ENCODE measurements at regions not wholly inside any gene's neighbourhood (a gene's known extent, or its start where the extent isn't known, plus 50 kb on each side); places are given as distances from the start of the nearest gene placed in this dataset.

- CTCF ChIA-PET, result interaction anchor here (1.0 kb wide), 1 partner anchor 440 kb away, joined by 3 read pairs; no protein-coding TSS in a partner anchor
- H3K27me3 Mint-ChIP-seq (ENCODE audit: low read depth), result peaks cover 44% of the 10 kb centered on the region
- no peak for DNase-seq
- intact Hi-C loops (cut with micrococcal nuclease), result no loop called here
- no peak overlapping the region for H3K27ac Mint-ChIP-seq
- no peak overlapping the region for H3K4me3 Mint-ChIP-seq
- no peaks in the 10 kb centered on the region for H3K36me3 Mint-ChIP-seq (ENCODE audit: low read depth)
- peaks cover 3% of the 10 kb centered on the region for H3K4me1 Mint-ChIP-seq (ENCODE audit: low read depth)
- H3K9me3 Mint-ChIP-seq, result no peaks in the 10 kb centered on the region
Observed at GRCh38 chr6:125534430-125535263, 214.8 kb upstream of the HEY2 start.

- peaks cover 3% of the 10 kb centered on the region for H3K4me1 Mint-ChIP-seq (ENCODE audit: low read depth)
- H3K27me3 Mint-ChIP-seq (ENCODE audit: low read depth), result peaks cover 36% of the 10 kb centered on the region
- intact Hi-C loops (cut with micrococcal nuclease), result no loop called here
- no peak overlapping the region for H3K27ac Mint-ChIP-seq
- no peaks in the 10 kb centered on the region for H3K9me3 Mint-ChIP-seq
- DNase-seq, result no peak
- H3K36me3 Mint-ChIP-seq (ENCODE audit: low read depth), result no peaks in the 10 kb centered on the region
- H3K4me3 Mint-ChIP-seq, result no peak overlapping the region
- CTCF ChIA-PET, result interaction anchor here (1.2 kb wide), 1 partner anchor 13 kb away, joined by 3 read pairs; no protein-coding TSS in a partner anchor
Observed at GRCh38 chr6:125537090-125537489, 212.3 kb upstream of the HEY2 start.

- Mint-ChIP-seq H3K36me3 (ENCODE audit: low read depth) (no peaks in the 10 kb centered on the region), H3K27me3 (ENCODE audit: low read depth) (peaks cover 23% of the 10 kb centered on the region), H3K4me3 (no peak overlapping the region), H3K9me3 (no peaks in the 10 kb centered on the region), H3K4me1 (ENCODE audit: low read depth) (no peaks in the 10 kb centered on the region), H3K27ac (no peak overlapping the region)
- intact Hi-C loops (cut with micrococcal nuclease), result no loop called here
- no peak for DNase-seq
- CTCF ChIA-PET, result no interaction called here
Observed at GRCh38 chr6:125539892-125540291, 209.5 kb upstream of the HEY2 start.

GRCh38 chr6:125544819-125545218 is 204.6 kb upstream of the HEY2 start:
- H3K27me3 Mint-ChIP-seq (ENCODE audit: low read depth), result peaks cover 5% of the 10 kb centered on the region
- no peaks in the 10 kb centered on the region for H3K9me3 Mint-ChIP-seq
- intact Hi-C loops (cut with micrococcal nuclease), result no loop called here
- no peaks in the 10 kb centered on the region for H3K36me3 Mint-ChIP-seq (ENCODE audit: low read depth)
- H3K4me3 Mint-ChIP-seq, result no peak overlapping the region
- no peak overlapping the region for H3K27ac Mint-ChIP-seq
- no peaks in the 10 kb centered on the region for H3K4me1 Mint-ChIP-seq (ENCODE audit: low read depth)
- CTCF ChIA-PET, result no interaction called here
- DNase-seq, result no peak

GRCh38 chr6:125546841-125547251 is 202.6 kb upstream of the HEY2 start:
- DNase-seq, result no peak
- intact Hi-C loops (cut with micrococcal nuclease), result no loop called here
- Mint-ChIP-seq H3K27me3 (ENCODE audit: low read depth) (peaks cover 8% of the 10 kb centered on the region), H3K27ac (no peak overlapping the region), H3K4me1 (ENCODE audit: low read depth) (no peaks in the 10 kb centered on the region), H3K9me3 (no peaks in the 10 kb centered on the region), H3K4me3 (no peak overlapping the region), H3K36me3 (ENCODE audit: low read depth) (no peaks in the 10 kb centered on the region)
- CTCF ChIA-PET, result no interaction called here

- H3K4me1 Mint-ChIP-seq (ENCODE audit: low read depth), result no peaks in the 10 kb centered on the region
- CTCF ChIA-PET, result no interaction called here
- intact Hi-C loops (cut with micrococcal nuclease), result no loop called here
- DNase-seq, result no peak
- H3K27ac Mint-ChIP-seq, result no peak overlapping the region
- no peaks in the 10 kb centered on the region for H3K9me3 Mint-ChIP-seq
- no peak overlapping the region for H3K4me3 Mint-ChIP-seq
- peaks cover 8% of the 10 kb centered on the region for H3K27me3 Mint-ChIP-seq (ENCODE audit: low read depth)
- H3K36me3 Mint-ChIP-seq (ENCODE audit: low read depth), result no peaks in the 10 kb centered on the region
Observed at GRCh38 chr6:125547381-125547780, 202.1 kb upstream of the HEY2 start.

GRCh38 chr6:125549202-125549884 is 200.1 kb upstream of the HEY2 start:
- intact Hi-C loops (cut with micrococcal nuclease), result no loop called here

GRCh38 chr6:125550892-125551291 is 198.5 kb upstream of the HEY2 start:
- Mint-ChIP-seq H3K27ac (no peak overlapping the region), H3K27me3 (ENCODE audit: low read depth) (peaks cover 5% of the 10 kb centered on the region), H3K4me1 (ENCODE audit: low read depth) (no peaks in the 10 kb centered on the region), H3K9me3 (no peaks in the 10 kb centered on the region), H3K4me3 (no peak overlapping the region), H3K36me3 (ENCODE audit: low read depth) (no peaks in the 10 kb centered on the region)
- DNase-seq, result no peak
- CTCF ChIA-PET, result interaction anchor here (1.0 kb wide), 1 partner anchor 14 kb away, joined by 3 read pairs; no protein-coding TSS in a partner anchor
- intact Hi-C loops (cut with micrococcal nuclease), result no loop called here

More at GRCh38 chr6:125549202-125549884, 200.1 kb upstream of the HEY2 start:
- H3K27ac Mint-ChIP-seq, result no peak overlapping the region
- peaks cover 4% of the 10 kb centered on the region for H3K27me3 Mint-ChIP-seq (ENCODE audit: low read depth)
- H3K36me3 Mint-ChIP-seq (ENCODE audit: low read depth), result no peaks in the 10 kb centered on the region
- H3K9me3 Mint-ChIP-seq, result no peaks in the 10 kb centered on the region
- H3K4me3 Mint-ChIP-seq, result no peak overlapping the region
- DNase-seq, result no peak
- H3K4me1 Mint-ChIP-seq (ENCODE audit: low read depth), result no peaks in the 10 kb centered on the region
- CTCF ChIA-PET, result no interaction called here

- Mint-ChIP-seq H3K36me3 (ENCODE audit: low read depth) (no peaks in the 10 kb centered on the region), H3K27me3 (ENCODE audit: low read depth) (peaks cover 9% of the 10 kb centered on the region), H3K27ac (no peak overlapping the region), H3K4me1 (ENCODE audit: low read depth) (no peaks in the 10 kb centered on the region), H3K4me3 (no peak overlapping the region), H3K9me3 (no peaks in the 10 kb centered on the region)
- CTCF ChIA-PET, result interaction anchor here (1.3 kb wide), 1 partner anchor 12 kb away, joined by 3 read pairs; no protein-coding TSS in a partner anchor
- DNase-seq, result no peak
- intact Hi-C loops (cut with micrococcal nuclease), result no loop called here
Observed at GRCh38 chr6:125552819-125553218, 196.6 kb upstream of the HEY2 start.

- peaks cover 9% of the 10 kb centered on the region for H3K27me3 Mint-ChIP-seq (ENCODE audit: low read depth)
- intact Hi-C loops (cut with micrococcal nuclease), result no loop called here
- H3K36me3 Mint-ChIP-seq (ENCODE audit: low read depth), result no peaks in the 10 kb centered on the region
- CTCF ChIA-PET, result no interaction called here
- no peak overlapping the region for H3K4me3 Mint-ChIP-seq
- H3K9me3 Mint-ChIP-seq, result no peaks in the 10 kb centered on the region
- no peaks in the 10 kb centered on the region for H3K4me1 Mint-ChIP-seq (ENCODE audit: low read depth)
- H3K27ac Mint-ChIP-seq, result no peak overlapping the region
- DNase-seq, result no peak
Observed at GRCh38 chr6:125554456-125554855, 195.0 kb upstream of the HEY2 start.

GRCh38 chr6:125558241-125558843 is 191.1 kb upstream of the HEY2 start:
- H3K27ac Mint-ChIP-seq, result no peak overlapping the region
- H3K4me3 Mint-ChIP-seq, result no peak overlapping the region
- H3K36me3 Mint-ChIP-seq (ENCODE audit: low read depth), result no peaks in the 10 kb centered on the region
- CTCF ChIA-PET, result no interaction called here
- H3K27me3 Mint-ChIP-seq (ENCODE audit: low read depth), result peaks cover 6% of the 10 kb centered on the region
- DNase-seq, result no peak
- H3K9me3 Mint-ChIP-seq, result no peaks in the 10 kb centered on the region
- H3K4me1 Mint-ChIP-seq (ENCODE audit: low read depth), result no peaks in the 10 kb centered on the region
- intact Hi-C loops (cut with micrococcal nuclease), result no loop called here

- DNase-seq, result no peak
- Mint-ChIP-seq H3K4me1 (ENCODE audit: low read depth) (no peaks in the 10 kb centered on the region), H3K27ac (no peak overlapping the region), H3K9me3 (no peaks in the 10 kb centered on the region), H3K27me3 (ENCODE audit: low read depth) (peaks cover 9% of the 10 kb centered on the region), H3K36me3 (ENCODE audit: low read depth) (no peaks in the 10 kb centered on the region), H3K4me3 (no peak overlapping the region)
- CTCF ChIA-PET, result no interaction called here
- intact Hi-C loops (cut with micrococcal nuclease), result no loop called here
Observed at GRCh38 chr6:125558907-125559306, 190.5 kb upstream of the HEY2 start.
